ENCODE measurements at regions not wholly inside any gene's neighbourhood (a gene's known extent, or its start where the extent isn't known, plus 50 kb on each side); places are given as distances from the start of the nearest gene placed in this dataset.

DNA sequence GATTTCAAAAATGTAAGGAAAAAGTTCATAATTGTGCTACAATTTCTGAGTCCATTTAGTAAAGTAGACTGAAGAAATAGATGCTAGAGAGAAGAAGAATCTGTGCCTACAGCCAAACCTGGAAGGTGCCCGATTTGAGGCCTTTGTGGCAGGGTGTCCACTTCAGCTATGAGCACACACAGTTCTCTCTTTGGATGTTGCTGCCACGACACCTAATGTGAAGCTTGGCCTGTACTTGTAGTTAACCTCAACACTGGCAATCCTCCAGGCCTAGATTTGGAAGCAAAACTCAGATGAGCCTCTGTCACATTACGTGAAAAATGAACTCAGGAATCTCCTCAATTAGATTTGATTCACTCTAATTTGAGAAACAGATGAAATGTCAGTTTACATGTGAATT lies 90.1 kb upstream of the LRP1B start:
- TF ChIP-seq, protein P1, sequence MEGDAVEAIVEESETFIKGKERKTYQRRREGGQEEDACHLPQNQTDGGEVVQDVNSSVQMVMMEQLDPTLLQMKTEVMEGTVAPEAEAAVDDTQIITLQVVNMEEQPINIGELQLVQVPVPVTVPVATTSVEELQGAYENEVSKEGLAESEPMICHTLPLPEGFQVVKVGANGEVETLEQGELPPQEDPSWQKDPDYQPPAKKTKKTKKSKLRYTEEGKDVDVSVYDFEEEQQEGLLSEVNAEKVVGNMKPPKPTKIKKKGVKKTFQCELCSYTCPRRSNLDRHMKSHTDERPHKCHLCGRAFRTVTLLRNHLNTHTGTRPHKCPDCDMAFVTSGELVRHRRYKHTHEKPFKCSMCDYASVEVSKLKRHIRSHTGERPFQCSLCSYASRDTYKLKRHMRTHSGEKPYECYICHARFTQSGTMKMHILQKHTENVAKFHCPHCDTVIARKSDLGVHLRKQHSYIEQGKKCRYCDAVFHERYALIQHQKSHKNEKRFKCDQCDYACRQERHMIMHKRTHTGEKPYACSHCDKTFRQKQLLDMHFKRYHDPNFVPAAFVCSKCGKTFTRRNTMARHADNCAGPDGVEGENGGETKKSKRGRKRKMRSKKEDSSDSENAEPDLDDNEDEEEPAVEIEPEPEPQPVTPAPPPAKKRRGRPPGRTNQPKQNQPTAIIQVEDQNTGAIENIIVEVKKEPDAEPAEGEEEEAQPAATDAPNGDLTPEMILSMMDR (conservative IDR thresholded peaks at IDR 0.05; ENCODE audit: low read length): no peak
- TF ChIP-seq EZH2phosphoT487 (IDR thresholded peaks at IDR 0.05; ENCODE audit: borderline replicate concordance): no peak
- Histone ChIP-seq H3K27me3 (ENCODE audit: insufficient read depth, low read length, poor library complexity, severe bottlenecking) (no peaks in the 10 kb centered on the region), H3K4me1 (ENCODE audit: insufficient read depth, low read length, poor library complexity, severe bottlenecking) (no peaks in the 10 kb centered on the region), H3K9ac (ENCODE audit: low read depth, low read length, poor library complexity, severe bottlenecking) (no peak overlapping the region), H3K4me3 (ENCODE audit: low read length, poor library complexity, severe bottlenecking) (no peak overlapping the region), H3K4me2 (ENCODE audit: low read depth, low read length, poor library complexity, severe bottlenecking) (no peak overlapping the region), H3K9me2 (replicated peaks; ENCODE audit: low read depth, low read length) (no peaks in the 10 kb centered on the region), H3K9me3 (ENCODE audit: insufficient read depth, low read depth, low read length) (no peaks in the 10 kb centered on the region), H2AFZ (ENCODE audit: low read length) (no peak overlapping the region), H3K79me2 (ENCODE audit: insufficient read depth, low read length) (no peaks in the 10 kb centered on the region), H4K20me1 (ENCODE audit: insufficient read depth, low read length, poor library complexity, severe bottlenecking) (no peaks in the 10 kb centered on the region), H3F3A (ENCODE audit: low read depth) (no peaks in the 10 kb centered on the region), H3K36me3 (ENCODE audit: insufficient read depth, low read length) (no peaks in the 10 kb centered on the region)

DNA sequence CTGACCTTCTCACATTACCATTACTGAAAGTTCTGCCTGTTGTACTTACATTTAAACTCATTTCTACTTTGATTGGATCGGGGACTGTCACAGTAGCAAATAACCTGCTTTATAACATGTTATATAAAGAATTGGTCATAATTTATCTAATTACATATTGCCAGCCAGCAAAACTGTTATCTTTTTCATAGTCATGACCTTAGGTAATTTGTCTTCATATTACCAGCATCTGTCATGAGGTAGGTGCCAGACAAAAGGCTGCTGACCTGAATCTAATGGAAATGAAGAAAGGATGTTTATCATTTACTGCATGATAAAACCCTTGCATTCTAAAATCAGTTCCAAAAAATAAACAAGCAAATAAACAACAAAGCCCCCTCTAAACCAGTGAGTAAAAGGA lies 89.4 kb upstream of the LRP1B start:
- Histone ChIP-seq H3K27me3 (ENCODE audit: insufficient read depth, low read length, poor library complexity, severe bottlenecking) (no peaks in the 10 kb centered on the region), H3K9me3 (ENCODE audit: insufficient read depth, low read depth, low read length) (no peaks in the 10 kb centered on the region), H3K9ac (ENCODE audit: low read depth, low read length, poor library complexity, severe bottlenecking) (no peak overlapping the region), H3K4me1 (ENCODE audit: insufficient read depth, low read length, poor library complexity, severe bottlenecking) (no peaks in the 10 kb centered on the region), H3K36me3 (ENCODE audit: insufficient read depth, low read length) (no peaks in the 10 kb centered on the region), H3K79me2 (ENCODE audit: insufficient read depth, low read length) (no peaks in the 10 kb centered on the region), H3K9me2 (replicated peaks; ENCODE audit: low read depth, low read length) (no peaks in the 10 kb centered on the region), H3K4me3 (ENCODE audit: low read length, poor library complexity, severe bottlenecking) (no peak overlapping the region), H2AFZ (ENCODE audit: low read length) (no peak overlapping the region), H3F3A (ENCODE audit: low read depth) (no peaks in the 10 kb centered on the region), H4K20me1 (ENCODE audit: insufficient read depth, low read length, poor library complexity, severe bottlenecking) (no peaks in the 10 kb centered on the region), H3K4me2 (ENCODE audit: low read depth, low read length, poor library complexity, severe bottlenecking) (no peak overlapping the region)
- TF ChIP-seq EZH2phosphoT487 (IDR thresholded peaks at IDR 0.05; ENCODE audit: borderline replicate concordance): no peak
- TF ChIP-seq, protein P1 (conservative IDR thresholded peaks at IDR 0.05; ENCODE audit: low read length): no peak

DNA sequence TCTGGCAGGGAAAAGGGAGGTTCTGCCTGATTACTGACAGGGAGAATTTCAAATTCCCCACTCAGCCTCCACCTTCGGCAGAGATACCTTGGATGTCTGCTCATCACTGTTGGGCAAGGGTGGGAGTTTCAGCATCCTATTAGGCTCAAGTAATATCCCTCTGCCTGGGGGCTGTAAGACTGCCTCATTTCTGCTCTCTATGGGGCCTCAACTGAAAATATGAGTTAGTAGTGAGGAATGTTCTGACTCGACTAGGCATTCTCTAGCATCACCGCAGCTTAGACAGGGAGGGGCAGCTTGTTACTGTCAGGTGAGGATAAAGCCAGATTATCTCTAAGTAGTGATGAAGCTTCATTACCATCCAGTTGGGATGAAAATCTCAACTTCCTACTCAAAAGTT lies 87.7 kb upstream of the LRP1B start:
- TF ChIP-seq EZH2phosphoT487 (IDR thresholded peaks at IDR 0.05; ENCODE audit: borderline replicate concordance): no peak
- TF ChIP-seq, protein P1 (conservative IDR thresholded peaks at IDR 0.05; ENCODE audit: low read length): no peak
- Histone ChIP-seq H3K4me3 (ENCODE audit: low read length, poor library complexity, severe bottlenecking) (no peak overlapping the region), H3K4me1 (ENCODE audit: insufficient read depth, low read length, poor library complexity, severe bottlenecking) (no peaks in the 10 kb centered on the region), H3K9ac (ENCODE audit: low read depth, low read length, poor library complexity, severe bottlenecking) (no peak overlapping the region), H4K20me1 (ENCODE audit: insufficient read depth, low read length, poor library complexity, severe bottlenecking) (no peaks in the 10 kb centered on the region), H3K36me3 (ENCODE audit: insufficient read depth, low read length) (no peaks in the 10 kb centered on the region), H3K27me3 (ENCODE audit: insufficient read depth, low read length, poor library complexity, severe bottlenecking) (no peaks in the 10 kb centered on the region), H3K79me2 (ENCODE audit: insufficient read depth, low read length) (no peaks in the 10 kb centered on the region), H3K4me2 (ENCODE audit: low read depth, low read length, poor library complexity, severe bottlenecking) (no peak overlapping the region), H3F3A (ENCODE audit: low read depth) (no peaks in the 10 kb centered on the region), H2AFZ (ENCODE audit: low read length) (no peak overlapping the region), H3K9me2 (replicated peaks; ENCODE audit: low read depth, low read length) (no peaks in the 10 kb centered on the region), H3K9me3 (ENCODE audit: insufficient read depth, low read depth, low read length) (no peaks in the 10 kb centered on the region)

Data from Loucy (cell line).